ENCODE measurements at regions not wholly inside any gene's neighbourhood (a gene's known extent, or its start where the extent isn't known, plus 50 kb on each side); places are given as distances from the start of the nearest gene placed in this dataset.

GRCh38 chr3:106643684-106644161 lies 733.5 kb upstream of the CCDC54 start:
- TF ChIP-seq CTCF (IDR thresholded peaks at IDR 0.05) (no peak), POLR2A (IDR thresholded peaks at IDR 0.05) (no peak), POLR2AphosphoS5 (IDR thresholded peaks at IDR 0.05) (no peak)

All from upper lobe of left lung (tissue), 4 donors.